Breast epithelium (tissue), 4 donors: ENCODE measurements at regions not wholly inside any gene's neighbourhood (a gene's known extent, or its start where the extent isn't known, plus 50 kb on each side); places are given as distances from the start of the nearest gene placed in this dataset.

Experiments used
- DNase-seq, 2 donors: peaks; one replicate each; pipeline ENCODE4 v3.0.0-alpha.2; 2019; ENCODE audit warnings: low spot score in 2 of 2
- H3K27ac ChIP-seq, 2 donors: fragments of 200-600 bp; sonication (generic) in 1 of 2; one replicate each; pipeline ENCODE4 v1.5.1; 2016 to 2019; ENCODE audit warnings: mild to moderate bottlenecking in 1 of 2
- H3K27me3 ChIP-seq, 2 donors: fragments of 200-600 bp; sonication (generic) in 1 of 2; one replicate each; pipeline versions ENCODE4 v1.5.1 to v1.6.0; 2017 to 2019; ENCODE audit warnings: control low read depth in 1 of 2, mild to moderate bottlenecking in 1 of 2
- H3K36me3 ChIP-seq: fragments of 200-600 bp; one replicate; pipeline ENCODE4 v1.5.1; 2019
- H3K4me1 ChIP-seq, 2 donors: fragments of 200-600 bp; sonication (generic); one replicate each; pipeline ENCODE4 v1.5.1; 2016 to 2019; ENCODE audit warnings: control low read depth in 1 of 2
- H3K4me3 ChIP-seq, 3 donors: fragments of 200-600 bp; sonication (generic); 1 replicate in 2 of 3; 2 replicates in 1 of 3; pipeline ENCODE4 v1.5.1; 2016 to 2019; ENCODE audit warnings: mild to moderate bottlenecking in 3 of 3, moderate library complexity in 2 of 3
- H3K9me3 ChIP-seq, 2 donors: fragments of 200-600 bp; sonication (generic) in 1 of 2; one replicate each; pipeline ENCODE4 v1.5.1; 2016 to 2019; ENCODE audit warnings: control low read depth in 1 of 2
- CTCF ChIP-seq, 3 donors: fragments of 450-650 bp; IDR thresholded peaks; one replicate each; pipeline ENCODE4 v1.5.1; 2016 to 2017; ENCODE audit warnings: antibody characterized with exemption in 3 of 3, mild to moderate bottlenecking in 3 of 3, moderate library complexity in 3 of 3
- POLR2A ChIP-seq: fragments of 450-650 bp; IDR thresholded peaks from one replicate; pipeline ENCODE4 v1.6.1; 2016; ENCODE audit warnings: antibody characterized with exemption, mild to moderate bottlenecking, moderate library complexity
- POLR2AphosphoS5 ChIP-seq, 3 donors: sonication (generic); formaldehyde crosslinking; IDR thresholded peaks; one replicate each; pipeline ENCODE4 v1.6.1; 2017; ENCODE audit warnings: antibody characterized with exemption in 3 of 3
- intact Hi-C: fragments of 100-400 bp; cut with DNase I; formaldehyde crosslinking; loops from one replicate; pipeline ENCODE4 v1.15.1; 2023; ENCODE audit warnings: low total_unique reads

- no peaks in the 10 kb centered on the region for H3K9me3 ChIP-seq
- no peak overlapping the region for H3K4me3 ChIP-seq
- no peak overlapping the region for H3K27ac ChIP-seq
- TF ChIP-seq CTCF (IDR thresholded peaks at IDR 0.05), result no peak
- TF ChIP-seq POLR2A, result no peak
- TF ChIP-seq POLR2AphosphoS5 (IDR thresholded peaks at IDR 0.05), result no peak
- intact Hi-C loops, result no loop called here
- DNase-seq, result no peak
- no peaks in the 10 kb centered on the region for H3K27me3 ChIP-seq
- H3K36me3 ChIP-seq, result no peaks in the 10 kb centered on the region
- no peaks in the 10 kb centered on the region for H3K4me1 ChIP-seq
Observed at GRCh38 chr9:99744132-99744531, 77.6 kb upstream of the NR4A3 start.

GRCh38 chr9:99745085-99745484 lies 76.6 kb upstream of the NR4A3 start:
- Histone ChIP-seq H3K4me1 (no peaks in the 10 kb centered on the region), H3K27ac (no peak overlapping the region), H3K9me3 (no peaks in the 10 kb centered on the region), H3K4me3 (no peak overlapping the region), H3K27me3 (no peaks in the 10 kb centered on the region), H3K36me3 (no peaks in the 10 kb centered on the region)
- no peak for DNase-seq
- intact Hi-C loops, result no loop called here
- TF ChIP-seq POLR2A, result no peak
- TF ChIP-seq POLR2AphosphoS5 (IDR thresholded peaks at IDR 0.05), result no peak
- no peak for TF ChIP-seq CTCF (IDR thresholded peaks at IDR 0.05)

- Histone ChIP-seq H3K27me3 (no peaks in the 10 kb centered on the region), H3K27ac (no peak overlapping the region), H3K9me3 (no peaks in the 10 kb centered on the region), H3K4me1 (no peaks in the 10 kb centered on the region), H3K4me3 (no peak overlapping the region), H3K36me3 (no peaks in the 10 kb centered on the region)
- DNase-seq, result no peak
- no peak for TF ChIP-seq POLR2A
- TF ChIP-seq CTCF (IDR thresholded peaks at IDR 0.05), result no peak
- no peak for TF ChIP-seq POLR2AphosphoS5 (IDR thresholded peaks at IDR 0.05)
- intact Hi-C loops, result no loop called here
Observed at GRCh38 chr9:99746406-99746805, 75.3 kb upstream of the NR4A3 start.

GRCh38 chr9:99748266-99748665 lies 73.4 kb upstream of the NR4A3 start:
- Histone ChIP-seq H3K9me3 (no peaks in the 10 kb centered on the region), H3K27ac (no peak overlapping the region), H3K4me3 (no peak overlapping the region), H3K4me1 (no peaks in the 10 kb centered on the region), H3K27me3 (no peaks in the 10 kb centered on the region), H3K36me3 (no peaks in the 10 kb centered on the region)
- TF ChIP-seq POLR2A, result no peak
- no peak for TF ChIP-seq CTCF (IDR thresholded peaks at IDR 0.05)
- no peak for TF ChIP-seq POLR2AphosphoS5 (IDR thresholded peaks at IDR 0.05)
- intact Hi-C loops, result no loop called here
- no peak for DNase-seq

GRCh38 chr9:99748676-99749075 lies 73.0 kb upstream of the NR4A3 start:
- intact Hi-C loops, result no loop called here
- no peak overlapping the region for H3K4me3 ChIP-seq
- TF ChIP-seq POLR2AphosphoS5 (IDR thresholded peaks at IDR 0.05), result no peak
- TF ChIP-seq CTCF (IDR thresholded peaks at IDR 0.05), result no peak
- TF ChIP-seq POLR2A, result no peak
- DNase-seq, result no peak
- no peaks in the 10 kb centered on the region for H3K9me3 ChIP-seq
- no peaks in the 10 kb centered on the region for H3K27me3 ChIP-seq
- H3K36me3 ChIP-seq, result no peaks in the 10 kb centered on the region
- H3K27ac ChIP-seq, result no peak overlapping the region
- no peaks in the 10 kb centered on the region for H3K4me1 ChIP-seq
